ENCODE measurements at regions not wholly inside any gene's neighbourhood (a gene's known extent, or its start where the extent isn't known, plus 50 kb on each side); places are given as distances from the start of the nearest gene placed in this dataset.

DNA sequence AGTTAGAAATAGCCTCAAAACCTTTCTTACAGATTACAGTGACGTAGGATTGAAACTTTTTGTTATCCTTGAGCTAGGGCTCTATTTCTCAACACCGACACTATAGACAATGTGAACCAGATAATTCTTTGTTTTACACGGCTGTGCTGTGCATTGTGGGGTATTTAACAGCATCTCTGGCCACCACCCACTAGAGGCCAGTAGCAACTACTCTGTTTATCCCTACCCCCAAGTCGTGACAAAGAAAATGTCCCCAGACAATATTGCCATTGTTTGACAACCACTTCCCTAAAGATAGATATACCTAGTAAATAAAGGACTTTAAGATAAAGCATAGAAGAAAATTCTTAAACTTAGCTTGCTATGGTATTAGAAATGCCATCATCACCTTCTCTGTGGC, 359.6 kb downstream of the ARL4A start:
- no peak for DNase-seq

DNA sequence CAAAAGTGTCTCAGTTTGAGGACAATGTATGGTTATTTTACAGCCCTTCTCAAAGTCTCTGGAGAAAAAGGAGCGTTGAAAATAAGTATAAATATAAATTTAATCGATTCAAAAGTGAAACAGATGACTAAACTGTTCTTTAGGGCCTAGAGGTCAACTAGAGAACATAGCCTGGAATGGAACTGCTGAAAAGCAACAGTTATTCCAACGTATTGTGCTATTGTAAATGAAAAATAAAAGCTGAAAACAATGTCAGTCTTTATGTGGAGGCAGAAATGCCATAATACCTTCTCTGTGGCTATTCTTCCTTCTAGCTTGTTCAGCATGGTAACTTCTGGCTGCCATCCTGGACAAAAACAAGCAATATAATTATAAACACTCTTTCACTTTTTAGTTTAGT, 362.5 kb downstream of the ARL4A start:
- no peak for DNase-seq

DNA sequence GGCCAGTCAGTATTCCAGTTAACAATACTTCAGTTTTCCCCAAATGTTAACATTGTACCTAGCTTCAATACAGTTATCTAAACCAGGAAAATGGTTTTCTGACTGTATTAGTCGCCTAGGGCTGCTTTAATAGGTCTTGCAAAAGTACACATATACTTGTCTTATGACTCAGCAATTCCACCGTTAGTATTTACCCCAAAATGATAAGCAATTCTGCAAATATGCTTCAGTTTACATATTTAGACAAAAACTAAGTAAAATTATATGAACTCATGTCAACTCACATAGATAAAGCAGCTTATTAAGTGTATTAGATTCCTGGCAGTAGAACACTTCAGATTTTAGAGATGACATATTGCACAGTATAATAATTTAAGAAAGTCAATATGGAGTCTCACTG, 363.3 kb downstream of the ARL4A start:
- no peak for DNase-seq

DNA sequence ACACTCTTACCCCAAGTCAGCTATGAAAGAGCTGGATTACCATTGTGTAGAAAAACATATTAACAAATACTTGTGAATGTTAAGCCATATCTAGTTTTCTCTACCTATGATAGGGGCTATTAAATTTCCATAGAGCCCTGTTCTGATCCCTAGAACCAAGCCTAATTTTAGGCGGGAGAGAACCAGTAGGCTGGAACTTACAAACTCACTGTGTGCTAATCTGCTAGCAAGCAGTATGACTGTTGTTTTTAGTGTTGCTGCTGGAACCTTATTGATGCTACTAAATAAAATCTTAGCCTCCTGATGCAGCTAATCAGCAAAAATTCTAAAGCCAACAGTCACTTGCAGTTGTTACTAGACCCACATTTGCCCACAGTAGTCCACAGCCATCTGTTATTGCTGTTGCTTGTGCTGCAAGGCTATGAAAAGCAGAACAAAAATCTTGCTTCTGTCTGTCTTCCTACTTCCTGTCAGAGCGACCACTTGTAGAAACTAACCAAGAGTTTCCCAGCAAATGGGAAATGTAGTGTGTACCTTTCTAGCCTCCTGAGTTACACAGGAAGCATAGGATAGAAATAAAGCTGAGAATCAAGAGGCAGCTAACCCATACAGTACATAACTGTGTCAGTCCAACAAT, 368.4 kb downstream of the ARL4A start:
- no peak for DNase-seq

DNA sequence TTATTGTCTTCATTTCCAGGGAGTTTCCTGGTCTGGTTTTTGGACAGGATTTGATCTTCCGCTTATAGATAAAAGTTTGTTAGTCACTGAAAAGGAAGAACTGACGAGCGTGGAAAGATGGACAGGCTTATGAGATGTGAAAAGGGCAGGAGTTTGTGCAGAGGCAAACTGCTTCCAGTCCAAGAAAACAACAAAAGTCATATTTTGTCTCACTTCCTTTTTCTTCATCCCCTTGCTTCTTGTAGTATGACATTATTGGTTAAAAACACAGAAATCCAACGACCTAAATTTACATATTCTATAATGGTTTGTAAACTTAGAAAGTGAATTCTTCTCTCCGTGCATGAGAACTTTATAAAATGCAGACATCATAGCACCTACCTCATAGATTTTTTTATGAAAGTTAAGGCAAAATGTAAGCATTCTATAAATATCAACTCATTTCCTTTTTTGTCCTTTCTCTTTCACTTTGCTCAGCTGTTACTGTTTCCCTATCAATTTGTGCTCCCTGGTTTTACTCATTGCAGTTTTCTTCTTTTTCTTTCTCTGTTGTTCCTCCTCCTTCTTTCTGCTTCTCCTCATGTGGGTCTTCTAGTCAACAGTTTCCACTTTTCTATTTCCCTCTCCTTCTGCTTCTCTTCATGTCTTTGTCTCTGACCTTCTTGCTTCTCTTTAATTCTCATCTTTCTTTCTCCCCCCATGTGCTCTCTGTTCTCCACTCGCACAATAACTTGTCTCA, 370.2 kb downstream of the ARL4A start:
- DNase-seq: no peak

DNA sequence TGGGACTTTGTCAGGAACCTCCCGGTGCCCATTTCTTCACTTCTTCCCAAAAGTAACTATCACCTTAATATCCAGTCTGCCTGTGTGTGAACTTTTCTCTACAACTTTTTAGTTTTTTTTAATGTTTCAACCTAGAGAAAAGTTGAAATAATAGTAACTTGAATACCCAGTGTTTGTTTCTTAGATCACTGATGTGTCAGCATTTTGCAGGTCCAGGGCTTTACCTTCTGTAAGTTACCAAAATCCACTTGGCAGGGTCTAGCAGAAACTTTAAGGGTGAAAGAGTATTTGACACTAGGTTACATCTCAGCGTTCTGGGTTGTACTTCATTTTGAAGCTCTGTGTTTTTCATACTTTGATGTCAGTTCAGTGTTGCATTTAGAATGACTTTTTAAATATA, 372.7 kb downstream of the ARL4A start:
- DNase-seq: no peak

DNA sequence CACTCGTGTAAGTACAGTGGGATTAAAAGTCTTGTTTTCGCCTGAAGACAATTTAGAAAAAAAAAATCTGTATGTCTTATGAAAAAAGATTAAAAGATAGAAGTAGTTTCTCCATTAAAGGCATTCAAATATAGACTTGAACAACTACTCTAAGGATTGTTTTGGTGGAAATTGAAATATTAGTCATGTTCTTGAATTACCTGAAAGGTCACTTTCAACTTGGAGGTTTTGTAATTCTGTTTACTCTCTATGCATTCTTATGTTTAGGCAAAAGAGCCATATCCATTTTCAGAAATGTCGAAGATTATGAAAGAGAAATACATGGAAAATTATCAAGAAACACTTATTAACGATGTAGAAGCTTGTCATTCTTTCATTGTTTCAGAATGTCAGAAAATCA, 373.7 kb downstream of the ARL4A start:
- no peak for DNase-seq

DNA sequence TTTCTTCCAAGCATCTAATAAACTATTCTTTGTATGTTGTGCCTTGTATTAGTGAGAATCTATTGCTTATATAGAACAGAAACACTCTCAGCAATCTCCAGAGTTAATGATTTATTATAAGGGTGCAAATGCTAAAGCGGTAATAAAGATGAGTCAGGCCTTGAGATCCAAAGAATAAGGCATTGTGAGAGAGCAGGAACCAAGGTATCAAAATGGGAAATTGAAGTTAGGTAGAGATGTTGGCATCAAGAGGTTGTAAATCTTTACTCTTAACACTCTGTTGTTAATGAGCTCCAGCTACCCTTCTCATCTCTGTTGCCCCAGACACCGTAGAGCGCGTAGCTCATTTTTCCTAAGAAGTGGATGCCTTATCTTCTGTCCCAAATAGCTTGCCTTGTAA, 375.2 kb downstream of the ARL4A start:
- no peak for DNase-seq

DNA sequence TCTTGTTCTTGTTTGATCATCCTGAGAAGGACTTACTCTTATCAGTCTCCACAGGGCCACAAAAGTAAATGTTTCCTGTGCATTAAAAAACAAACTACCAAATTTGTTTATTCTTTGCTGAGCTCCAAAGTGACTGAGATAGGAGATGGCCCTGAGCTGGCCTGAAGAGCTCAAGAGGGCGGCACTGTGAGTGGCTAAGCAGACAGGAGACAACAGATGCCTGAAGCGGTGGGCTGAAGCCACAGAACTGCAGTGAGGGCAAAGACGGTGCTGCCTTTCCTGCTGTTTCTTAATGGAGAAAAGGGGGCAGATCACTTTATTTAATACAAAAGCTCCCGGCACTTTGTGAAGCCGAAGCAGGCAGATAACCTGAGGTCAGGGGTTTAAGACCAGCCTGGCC, 379.6 kb downstream of the ARL4A start:
- DNase-seq: no peak

DNA sequence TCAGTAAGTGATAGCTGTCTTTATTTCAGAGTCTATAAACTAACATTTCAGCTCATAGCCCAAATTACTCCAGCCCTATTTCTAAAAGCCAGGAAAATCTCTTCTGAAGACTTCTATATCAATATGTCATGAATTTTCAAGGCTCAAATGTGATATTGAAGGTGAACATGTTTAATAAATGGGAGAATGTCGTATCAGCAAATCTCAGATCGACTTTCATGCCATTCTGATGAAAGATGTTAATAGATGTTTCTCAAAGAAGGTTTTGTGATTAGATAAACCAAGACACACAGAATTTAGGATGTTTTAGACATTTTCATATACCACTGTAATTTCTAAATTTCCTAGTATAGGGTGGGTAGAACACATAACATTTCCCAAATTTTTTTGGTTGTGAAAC, 380.6 kb downstream of the ARL4A start:
- DNase-seq: no peak

DNA sequence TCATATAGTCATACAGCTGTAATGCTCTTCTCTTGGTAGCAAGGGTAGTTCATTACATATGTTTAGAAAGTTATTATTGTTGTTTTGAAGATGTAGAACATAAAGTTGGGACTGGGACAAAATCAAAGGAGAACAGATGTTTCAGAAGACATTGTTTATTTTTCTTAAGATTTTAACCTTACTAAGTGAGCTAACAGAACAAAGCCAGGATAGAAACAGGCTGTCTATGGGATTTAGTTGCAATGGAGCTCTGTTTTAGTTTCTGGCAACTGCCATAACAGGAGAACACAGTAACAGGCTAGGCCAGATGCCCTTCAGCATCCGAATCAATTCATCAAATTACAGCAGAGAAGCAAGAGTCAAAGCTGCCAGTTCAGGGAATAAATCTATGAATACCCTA, 382.4 kb downstream of the ARL4A start:
- no peak for DNase-seq

DNA sequence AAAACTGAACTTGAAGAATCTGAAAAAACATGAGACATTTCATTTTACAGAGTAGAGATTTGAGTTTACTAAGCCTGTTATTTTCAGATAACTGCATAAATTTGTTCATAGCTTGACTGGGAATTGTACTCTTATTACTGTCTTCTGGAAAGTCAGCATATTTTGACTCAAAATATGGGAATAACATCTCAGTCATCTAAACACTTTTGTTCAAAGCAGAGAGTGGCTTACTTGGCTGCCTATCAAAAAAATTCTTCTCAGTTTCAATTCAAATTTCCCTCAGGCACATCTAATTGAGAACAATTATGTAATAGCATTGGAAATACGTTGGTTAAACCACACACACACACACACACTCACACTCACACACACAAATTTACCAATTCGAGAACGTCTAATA, 384.6 kb downstream of the ARL4A start:
- no peak for DNase-seq

DNA sequence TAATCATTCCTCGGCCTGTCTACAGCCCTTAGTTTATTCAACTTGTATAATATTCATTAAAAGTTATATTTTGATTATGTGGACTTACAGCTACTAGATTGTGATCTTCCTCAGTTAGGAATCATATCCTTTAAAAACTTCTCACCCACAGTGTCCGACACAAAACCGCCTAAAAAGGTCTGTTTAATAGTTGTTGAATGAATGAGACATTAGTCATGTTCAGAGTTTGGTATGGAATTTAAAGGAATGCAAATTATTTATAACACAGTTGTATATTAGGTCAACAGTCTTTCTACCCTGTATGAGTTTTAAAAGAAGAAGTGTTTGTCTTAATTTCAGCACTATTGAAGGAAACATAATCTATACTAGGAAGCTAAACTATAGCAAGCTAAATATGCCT, 390.0 kb downstream of the ARL4A start:
- no peak for DNase-seq

DNA sequence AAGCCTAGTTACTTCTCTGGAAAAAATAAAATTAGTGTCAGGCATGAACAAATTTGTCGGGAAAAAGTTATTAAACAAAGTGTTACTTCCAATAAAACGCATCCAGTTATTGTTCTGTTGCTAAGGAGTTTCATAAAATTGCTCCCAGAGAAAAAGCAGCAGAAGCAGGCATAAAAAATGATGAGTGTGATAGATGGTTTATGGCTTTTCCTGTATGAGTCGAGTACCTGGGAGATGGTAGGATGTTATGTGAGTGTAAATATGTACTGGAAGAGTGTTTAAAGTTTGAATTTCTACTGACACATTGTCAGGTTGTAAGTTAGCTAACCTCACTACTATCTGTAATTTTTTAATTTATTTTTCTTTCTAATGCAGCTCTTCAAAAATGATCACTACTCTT, 390.7 kb downstream of the ARL4A start:
- DNase-seq: no peak

DNA sequence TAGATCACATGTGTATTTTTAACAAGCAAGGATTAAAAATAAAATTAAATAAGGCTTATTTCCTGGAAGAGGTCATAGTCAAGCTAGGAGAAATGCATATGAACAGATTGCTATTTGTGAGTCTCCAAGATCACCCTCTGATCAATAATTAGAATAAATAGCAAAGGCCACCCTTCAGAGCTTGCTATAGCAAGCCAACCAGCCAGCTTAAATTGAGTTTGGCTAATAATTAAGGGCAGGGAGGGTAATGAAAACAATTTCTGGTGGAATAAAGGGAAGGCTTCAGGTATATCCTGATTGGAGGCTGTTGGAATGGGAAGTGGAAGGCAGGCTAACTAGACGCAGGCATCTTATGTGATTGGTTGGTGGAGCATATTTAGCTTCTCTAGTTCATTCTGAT, 403.5 kb downstream of the ARL4A start:
- no peak for DNase-seq

DNA sequence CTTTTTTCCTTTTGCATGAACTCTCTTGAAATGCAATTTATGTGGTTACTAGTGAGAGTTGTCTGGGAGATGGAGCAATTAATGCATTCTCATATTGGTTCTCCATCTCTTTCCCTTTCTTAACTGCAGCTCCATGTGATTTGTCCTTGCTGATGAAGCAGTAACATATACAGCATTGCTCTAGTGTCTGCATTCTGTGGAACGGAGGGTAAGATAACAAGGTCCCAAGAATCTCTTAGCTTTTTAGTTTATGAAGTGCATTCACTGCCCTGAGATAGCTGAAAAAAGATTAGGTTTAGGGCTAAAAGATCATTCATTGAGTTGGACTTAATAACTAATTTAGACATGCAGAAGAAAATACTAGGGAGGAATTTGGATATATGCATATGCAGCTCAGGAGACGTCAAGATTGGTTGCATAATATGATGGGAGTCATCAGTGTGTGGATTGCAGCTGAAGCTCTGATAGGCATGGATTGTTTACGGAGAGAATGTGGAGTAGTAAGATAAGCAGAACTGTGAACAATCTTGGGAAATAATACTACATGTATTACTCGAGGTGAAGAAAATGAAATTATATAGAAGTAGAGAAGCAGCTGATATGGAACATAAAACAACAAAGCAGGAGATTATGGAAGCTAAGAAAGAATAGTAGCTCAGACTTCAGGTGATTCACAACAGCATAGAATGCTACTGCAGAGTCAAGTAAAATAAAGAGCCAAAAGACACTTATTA, 404.7 kb downstream of the ARL4A start:
- DNase-seq: no peak

DNA sequence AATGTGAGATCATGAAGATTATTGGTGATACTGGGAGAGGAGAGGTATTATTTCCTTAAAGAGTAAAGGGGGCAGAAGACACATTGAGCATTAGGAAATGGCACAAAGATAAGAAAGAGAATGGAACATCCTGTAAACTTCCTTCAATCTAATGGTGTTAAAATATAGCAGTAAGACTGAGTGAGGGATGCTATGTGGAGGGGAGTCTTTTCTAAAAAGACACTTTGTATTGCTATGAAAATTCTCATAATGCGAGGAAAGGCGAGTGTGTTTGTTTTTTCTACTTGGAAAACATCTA, 405.2 kb downstream of the ARL4A start:
- DNase-seq: no peak

DNA sequence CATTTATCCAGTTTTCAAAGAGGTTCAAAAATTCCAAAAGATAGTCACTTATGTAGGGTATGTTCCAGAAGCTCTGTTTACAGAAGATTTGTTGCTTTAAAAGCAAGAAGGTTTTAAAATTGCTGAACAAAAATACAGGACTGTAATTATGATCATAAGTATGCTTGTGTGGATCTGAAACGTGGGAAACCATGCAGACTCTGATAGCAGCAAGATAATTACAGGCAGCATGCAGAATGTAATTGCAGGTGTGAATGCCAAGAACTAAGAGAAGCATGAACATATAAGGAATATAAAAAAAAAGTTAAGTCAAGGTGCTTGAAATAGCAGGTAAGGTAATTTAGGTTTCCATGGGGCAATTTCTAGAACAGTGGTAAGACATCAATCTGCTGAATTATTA, 405.7 kb downstream of the ARL4A start:
- DNase-seq: no peak

DNA sequence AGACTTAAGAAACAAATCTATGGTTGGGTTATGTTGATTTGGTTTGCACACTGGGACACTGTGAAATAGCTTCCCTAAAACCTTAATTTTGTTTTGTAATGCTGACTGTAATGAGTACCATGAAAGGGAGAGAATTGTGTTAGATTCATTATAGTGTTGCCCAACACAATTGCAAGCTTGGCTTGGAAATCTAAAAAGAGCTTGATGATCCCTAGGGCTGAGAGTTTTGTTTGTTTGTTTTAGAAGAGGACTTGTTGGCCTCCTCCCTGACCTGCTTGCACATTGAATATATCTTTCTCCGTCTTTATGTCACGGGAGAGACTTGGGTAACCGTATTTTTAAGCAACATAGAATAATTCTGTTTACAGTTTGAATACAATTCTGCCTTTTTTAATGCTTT, 410.1 kb downstream of the ARL4A start:
- DNase-seq: no peak

DNA sequence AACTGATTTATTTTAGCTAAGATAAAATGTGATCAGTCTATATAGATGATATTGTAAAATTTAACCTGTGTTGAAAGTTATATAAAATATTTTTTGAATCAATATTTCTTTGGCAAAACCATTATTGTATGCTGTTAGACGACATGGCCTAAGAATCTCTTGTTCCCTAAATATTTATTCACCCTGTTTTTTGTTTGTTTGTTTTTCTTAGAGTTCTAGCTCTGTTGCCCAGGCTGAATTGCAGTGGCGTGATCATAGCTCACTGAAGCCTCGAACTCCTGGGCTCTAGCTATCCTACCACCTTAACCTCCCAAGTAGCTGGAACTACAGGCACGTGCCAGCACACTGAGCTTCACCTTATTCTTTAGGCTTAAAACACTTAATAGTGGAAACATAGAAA, 410.7 kb downstream of the ARL4A start:
- no peak for DNase-seq

DNA sequence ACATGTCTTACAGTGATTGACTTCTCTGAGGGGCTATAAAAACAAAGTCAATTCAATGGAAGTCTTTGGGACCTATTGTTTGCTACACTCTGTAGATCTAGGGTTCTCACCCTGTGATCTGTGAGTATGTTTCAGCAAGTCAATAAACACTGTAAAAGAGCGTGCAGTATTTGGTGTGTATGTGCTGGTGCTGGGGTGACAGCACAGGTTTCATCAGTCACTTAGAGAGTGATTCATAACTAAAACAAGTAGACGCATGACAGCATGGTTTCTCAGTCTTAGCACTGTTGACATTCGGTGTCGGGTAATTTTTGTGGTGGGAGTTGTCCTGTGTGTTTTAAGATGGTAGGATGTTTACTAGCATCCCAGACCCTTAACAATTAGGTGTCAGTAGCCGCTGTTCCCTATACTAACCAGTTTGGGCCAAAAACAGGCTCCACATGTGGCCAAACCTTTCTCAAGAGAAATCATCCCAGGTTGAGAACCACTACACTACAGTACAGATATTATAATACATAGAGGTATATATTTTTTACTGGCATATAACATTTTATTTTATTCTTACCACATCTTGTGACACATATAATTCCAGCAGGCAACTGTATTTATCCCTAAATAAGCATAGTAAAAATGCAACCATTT, 411.8 kb downstream of the ARL4A start:
- no peak for DNase-seq

DNA sequence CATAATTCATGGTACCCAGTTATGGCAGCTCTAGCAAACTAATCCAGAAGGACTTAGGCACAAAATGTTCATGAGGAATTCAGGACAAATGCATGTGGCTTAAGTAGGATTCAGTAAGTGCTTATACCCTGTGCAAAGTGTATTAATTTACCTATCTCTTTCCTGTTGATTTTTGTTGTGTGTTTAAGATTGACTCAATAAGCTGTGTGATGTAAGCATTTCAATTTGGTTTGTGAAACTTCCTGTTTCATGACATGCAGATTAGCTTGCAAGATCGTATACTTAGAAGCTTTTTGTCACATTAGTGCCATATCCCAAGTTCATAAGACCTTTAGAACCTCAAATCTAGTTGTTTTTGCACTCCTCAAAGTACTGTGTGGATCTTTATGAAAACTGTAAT, 416.7 kb downstream of the ARL4A start:
- DNase-seq: no peak

DNA sequence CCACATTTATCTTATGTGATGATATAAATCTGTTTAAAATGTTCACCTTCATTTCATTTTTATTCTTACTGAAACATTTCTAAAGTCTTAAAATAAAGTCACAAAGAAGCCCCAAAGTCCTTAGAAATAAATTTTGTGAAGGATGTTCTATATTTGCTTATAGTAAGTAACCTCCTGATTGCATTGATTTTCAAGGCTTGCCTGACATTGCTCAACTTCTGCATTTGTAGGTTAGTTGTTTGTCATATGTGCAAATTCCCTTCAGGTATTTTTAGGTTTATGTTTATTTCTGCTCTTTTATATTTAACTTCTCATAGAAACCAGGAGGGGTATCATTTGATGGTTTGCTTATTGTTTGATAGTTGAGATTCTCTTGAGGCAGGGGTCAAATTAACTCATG, 417.8 kb downstream of the ARL4A start:
- no peak for DNase-seq

DNA sequence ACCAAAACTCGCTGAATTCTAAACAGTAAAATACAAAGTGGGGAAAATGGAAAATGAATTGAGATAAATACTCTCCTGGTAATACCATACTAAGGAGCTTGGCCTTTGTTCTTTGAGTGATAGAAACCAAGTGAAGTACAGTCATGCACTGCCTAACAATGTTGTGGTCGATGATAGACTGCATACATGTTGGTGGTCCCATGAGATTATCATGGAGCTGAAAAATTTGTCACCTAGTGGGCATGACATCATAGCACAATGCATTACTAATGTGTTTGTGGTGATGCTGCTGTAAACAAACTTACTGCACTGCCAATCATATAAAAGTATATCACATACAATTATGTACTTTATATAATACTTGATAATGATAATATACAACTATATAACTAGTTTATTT, 419.1 kb downstream of the ARL4A start:
- DNase-seq: no peak
